Smooth muscle cell (in vitro differentiated cells): ENCODE measurements at regions not wholly inside any gene's neighbourhood (a gene's known extent, or its start where the extent isn't known, plus 50 kb on each side); places are given as distances from the start of the nearest gene placed in this dataset.
A peak's percentile ranks its signal among the peaks of the same experiment; 100 is the strongest.
"Not testable (repeated sequence)": the region's sequence is repeated elsewhere in the genome, so short reads cannot be mapped to it uniquely, and the experiment has no call there.

Experiments
- DNase-seq: peaks from one replicate; lab custom pipeline; 2025; ENCODE audit not compliant: unreplicated experiment; lab: John Stamatoyannopoulos, UW
- H2AFZ ChIP-seq: fragments of 200-600 bp; sonication (generic); 2 replicates; pipeline ENCODE4 v1.6.0; 2016; ENCODE audit warnings: antibody characterized with exemption, low read depth, mild to moderate bottlenecking
- H3F3A ChIP-seq: fragments of 200-600 bp; sonication (generic); 2 replicates; pipeline ENCODE4 v1.6.0; 2017; ENCODE audit warnings: antibody characterized with exemption, low read depth
- H3K27ac ChIP-seq: fragments of 200-600 bp; sonication (generic); 2 replicates; pipeline ENCODE4 v1.5.1; 2016; ENCODE audit warnings: low read depth, mild to moderate bottlenecking
- H3K27me3 ChIP-seq: fragments of 200-600 bp; sonication (generic); 2 replicates; pipeline ENCODE4 v1.6.1; 2016; ENCODE audit warnings: low read depth, mild to moderate bottlenecking
- H3K36me3 ChIP-seq: fragments of 200-600 bp; sonication (generic); 2 replicates; pipeline ENCODE4 v1.5.1; 2016; ENCODE audit warnings: low read depth
- H3K4me1 ChIP-seq: fragments of 200-600 bp; sonication (generic); 2 replicates; pipeline ENCODE4 v1.5.1; 2016; ENCODE audit warnings: low read depth
- H3K4me2 ChIP-seq: fragments of 200-600 bp; sonication (generic); 2 replicates; pipeline ENCODE4 v1.6.0; 2016; ENCODE audit warnings: mild to moderate bottlenecking
- H3K4me3 ChIP-seq: fragments of 200-600 bp; sonication (generic); 2 replicates; pipeline ENCODE4 v1.5.1; 2016; ENCODE audit warnings: mild to moderate bottlenecking
- H3K79me2 ChIP-seq: fragments of 200-600 bp; sonication (generic); 2 replicates; pipeline ENCODE4 v1.6.0; 2016; ENCODE audit warnings: low read depth, mild to moderate bottlenecking
- H3K9ac ChIP-seq: fragments of 200-600 bp; sonication (generic); 2 replicates; pipeline ENCODE4 v1.6.0; 2016; ENCODE audit warnings: low read depth
- H3K9me3 ChIP-seq: fragments of 200-600 bp; sonication (generic); replicated peaks from 2 replicates; pipeline ENCODE4 v1.5.1; 2016; ENCODE audit warnings: low read depth
- H4K20me1 ChIP-seq: fragments of 200-600 bp; sonication (generic); 2 replicates; pipeline ENCODE4 v1.6.0; 2016; ENCODE audit warnings: low read depth
- CTCF ChIP-seq: fragments of 200-600 bp; sonication (generic); IDR thresholded peaks from 2 replicates; pipeline ENCODE4 v1.5.1; 2017; ENCODE audit warnings: borderline replicate concordance, mild to moderate bottlenecking, antibody characterized with exemption; ENCODE audit not compliant: insufficient read depth, poor library complexity, severe bottlenecking
- WGBS: methylation state at CpG from one replicate; pipeline ENCODE4 v1.1.7; 2016; ENCODE audit warnings: low lambda C conversion rate; 5-methylcytosine and 5-hydroxymethylcytosine counted together

GRCh38 chr3:48070030-48070429, 53.8 kb upstream of the MAP4 start:
- Histone ChIP-seq H3K4me1 (peaks cover 13% of the 10 kb centered on the region), H3K36me3 (no peaks in the 10 kb centered on the region), H3K27ac (peak overlapping the region; percentile 46), H4K20me1 (peaks cover 99% of the 10 kb centered on the region), H3K27me3 (no peaks in the 10 kb centered on the region), H3K79me2 (peaks cover 97% of the 10 kb centered on the region), H3K9me3 (no peaks in the 10 kb centered on the region), H2AFZ (no peak overlapping the region), H3K4me3 (no peak overlapping the region), H3K4me2 (no peak overlapping the region), H3F3A (peaks cover 4% of the 10 kb centered on the region), H3K9ac (no peak overlapping the region)
- no peak for DNase-seq
- no peak for TF ChIP-seq CTCF
- 91% methylated on average over 2 of the region's 2 CpGs for WGBS

- Histone ChIP-seq H2AFZ (no peak overlapping the region), H3K27ac (peak overlapping the region; percentile 46), H4K20me1 (peaks cover 99% of the 10 kb centered on the region), H3K9me3 (no peaks in the 10 kb centered on the region), H3K27me3 (no peaks in the 10 kb centered on the region), H3K4me1 (peaks cover 13% of the 10 kb centered on the region), H3K4me2 (peak overlapping the region; percentile 8), H3K36me3 (no peaks in the 10 kb centered on the region), H3K79me2 (peaks cover 97% of the 10 kb centered on the region), H3K4me3 (no peak overlapping the region), H3K9ac (no peak overlapping the region), H3F3A (peaks cover 4% of the 10 kb centered on the region)
- DNase-seq = no peak
- no peak for TF ChIP-seq CTCF
These were observed 53.1 kb upstream of the MAP4 start for GRCh38 chr3:48069339-48069738.

- TF ChIP-seq CTCF = no peak
- 82% methylated on average over 1 of the region's 1 CpG for WGBS
- peak overlapping the region; percentile 46 for H3K27ac ChIP-seq
- no peaks in the 10 kb centered on the region for H3K27me3 ChIP-seq
- peaks cover 100% of the 10 kb centered on the region for H3K79me2 ChIP-seq
- no peaks in the 10 kb centered on the region for H3K9me3 ChIP-seq
- peak overlapping the region; percentile 8 for H3K4me2 ChIP-seq
- peaks cover 13% of the 10 kb centered on the region for H3K4me1 ChIP-seq
- peaks cover 100% of the 10 kb centered on the region for H4K20me1 ChIP-seq
- H3F3A ChIP-seq = peaks cover 4% of the 10 kb centered on the region
- no peak overlapping the region for H3K9ac ChIP-seq
- no peak for DNase-seq
- no peak overlapping the region for H2AFZ ChIP-seq
- no peak overlapping the region for H3K4me3 ChIP-seq
- no peaks in the 10 kb centered on the region for H3K36me3 ChIP-seq
These were observed 52.7 kb upstream of the MAP4 start for GRCh38 chr3:48068886-48069285.

GRCh38 chr3:48068320-48068719, 52.1 kb upstream of the MAP4 start:
- peak overlapping the region; percentile 46 for H3K27ac ChIP-seq
- 98% methylated on average over 10 of the region's 10 CpGs for WGBS

More at GRCh38 chr3:48068320-48068719, 52.1 kb upstream of the MAP4 start:
- not testable (repeated sequence) for H3K9me3 ChIP-seq, H3K36me3 ChIP-seq, H2AFZ ChIP-seq, H3K4me3 ChIP-seq, H3K4me2 ChIP-seq, H3F3A ChIP-seq, DNase-seq, H3K27me3 ChIP-seq, H3K9ac ChIP-seq
- peaks cover 100% of the 10 kb centered on the region for H3K79me2 ChIP-seq
- H4K20me1 ChIP-seq = peaks cover 100% of the 10 kb centered on the region
- H3K4me1 ChIP-seq = peaks cover 13% of the 10 kb centered on the region
